ENCODE measurements at regions not wholly inside any gene's neighbourhood (a gene's known extent, or its start where the extent isn't known, plus 50 kb on each side); places are given as distances from the start of the nearest gene placed in this dataset.
"Not testable (repeated sequence)": the region's sequence is repeated elsewhere in the genome, so short reads cannot be mapped to it uniquely, and the experiment has no call there.

DNA sequence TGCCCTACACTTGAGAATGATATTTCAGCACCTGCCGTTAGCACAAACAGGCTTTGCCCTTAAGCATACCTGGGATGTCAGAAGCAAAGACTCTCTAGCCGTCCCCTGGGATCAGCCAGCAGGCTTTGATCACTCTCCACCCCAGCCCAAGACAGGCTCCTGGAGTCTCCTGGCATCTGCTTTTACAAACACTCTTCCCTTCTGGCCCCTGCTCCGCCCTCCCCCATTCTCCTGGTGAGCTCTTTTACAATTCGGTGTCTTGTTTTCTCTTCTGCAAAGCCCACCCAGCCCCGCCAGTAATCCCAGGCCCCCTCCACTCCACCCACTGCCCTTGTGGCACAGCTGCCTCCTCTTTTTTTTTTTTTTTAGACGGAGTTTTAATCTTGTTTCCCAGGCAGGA, 50.4 kb downstream of the KATNIP start:
- H3K9me3 ChIP-seq (ENCODE audit: control insufficient read depth, insufficient read depth, low read length): no peaks in the 10 kb centered on the region
- H3K27me3 ChIP-seq (ENCODE audit: control insufficient read depth, insufficient read depth, low read length): no peaks in the 10 kb centered on the region
- H3K4me3 ChIP-seq (ENCODE audit: low read depth, low read length): no peak overlapping the region
- no peaks in the 10 kb centered on the region for H3K36me3 ChIP-seq (ENCODE audit: control insufficient read depth, insufficient read depth, low read length)
- H3K27ac ChIP-seq (ENCODE audit: low read depth, low read length): peak overlapping the region; percentile 67
- no peak overlapping the region for H3K9ac ChIP-seq (ENCODE audit: low read depth, low read length)
- H3K4me1 ChIP-seq (ENCODE audit: control insufficient read depth, insufficient read depth, low read length): peaks cover 16% of the 10 kb centered on the region

DNA sequence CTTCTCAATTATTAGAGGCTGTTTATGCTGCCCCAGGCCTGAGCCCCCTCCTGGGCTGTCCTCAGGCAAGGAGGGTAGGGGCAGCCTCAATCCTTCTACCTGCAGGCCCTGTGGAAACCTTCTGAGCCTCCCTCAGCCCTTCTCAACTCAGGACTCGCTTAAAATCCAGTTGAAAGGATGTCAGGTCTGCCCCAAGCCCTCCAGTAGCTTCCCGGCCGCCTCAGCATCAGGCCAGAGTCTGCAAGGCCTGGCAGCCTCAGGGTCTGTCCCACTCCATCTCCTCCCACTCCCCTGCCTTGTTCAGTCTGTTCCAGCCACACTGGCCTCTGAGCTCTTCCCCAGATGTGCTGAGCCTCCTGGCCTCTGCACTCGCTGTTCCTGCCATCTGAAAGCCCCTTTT, 52.2 kb downstream of the KATNIP start:
- Histone ChIP-seq H3K9me3 (ENCODE audit: control insufficient read depth, insufficient read depth, low read length) (no peaks in the 10 kb centered on the region), H3K9ac (ENCODE audit: low read depth, low read length) (no peak overlapping the region), H3K4me1 (ENCODE audit: control insufficient read depth, insufficient read depth, low read length) (peaks cover 16% of the 10 kb centered on the region), H3K4me3 (ENCODE audit: low read depth, low read length) (no peak overlapping the region), H3K36me3 (ENCODE audit: control insufficient read depth, insufficient read depth, low read length) (no peaks in the 10 kb centered on the region), H3K27me3 (ENCODE audit: control insufficient read depth, insufficient read depth, low read length) (no peaks in the 10 kb centered on the region), H3K27ac (ENCODE audit: low read depth, low read length) (no peak overlapping the region)

DNA sequence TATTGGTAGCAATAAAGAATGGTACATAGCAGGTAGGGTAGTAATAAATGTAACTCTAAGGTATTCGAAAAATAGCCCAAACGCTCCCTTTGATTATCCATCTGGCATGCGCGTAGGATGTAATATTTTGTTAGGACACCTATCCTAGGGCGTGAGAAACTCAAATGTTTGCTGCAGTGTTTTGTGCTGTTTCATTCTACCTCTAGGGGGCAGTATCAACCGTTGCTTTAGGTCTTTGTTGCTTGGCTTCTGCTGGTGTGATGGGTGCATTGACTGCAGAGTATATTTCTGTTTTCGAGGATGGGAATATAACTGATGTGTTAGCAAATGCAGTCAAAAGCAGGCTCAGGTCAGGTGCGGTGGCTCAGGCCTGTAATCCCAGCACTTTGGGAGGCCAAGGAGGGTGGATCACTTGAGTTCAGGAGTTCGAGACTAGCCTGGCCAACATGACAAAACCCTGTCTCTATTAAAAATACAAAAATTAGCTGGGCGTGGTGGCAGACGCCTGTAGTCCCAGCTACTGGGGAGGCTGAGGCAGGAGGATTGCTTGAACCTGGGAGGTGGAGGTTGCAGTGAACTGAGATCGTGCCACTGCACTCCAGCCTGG, 55.7 kb downstream of the KATNIP start:
- not testable (repeated sequence) for H3K27ac ChIP-seq (ENCODE audit: low read depth, low read length); H3K9ac ChIP-seq (ENCODE audit: low read depth, low read length); H3K9me3 ChIP-seq (ENCODE audit: control insufficient read depth, insufficient read depth, low read length); H3K27me3 ChIP-seq (ENCODE audit: control insufficient read depth, insufficient read depth, low read length); H3K4me1 ChIP-seq (ENCODE audit: control insufficient read depth, insufficient read depth, low read length); H3K36me3 ChIP-seq (ENCODE audit: control insufficient read depth, insufficient read depth, low read length); H3K4me3 ChIP-seq (ENCODE audit: low read depth, low read length)

DNA sequence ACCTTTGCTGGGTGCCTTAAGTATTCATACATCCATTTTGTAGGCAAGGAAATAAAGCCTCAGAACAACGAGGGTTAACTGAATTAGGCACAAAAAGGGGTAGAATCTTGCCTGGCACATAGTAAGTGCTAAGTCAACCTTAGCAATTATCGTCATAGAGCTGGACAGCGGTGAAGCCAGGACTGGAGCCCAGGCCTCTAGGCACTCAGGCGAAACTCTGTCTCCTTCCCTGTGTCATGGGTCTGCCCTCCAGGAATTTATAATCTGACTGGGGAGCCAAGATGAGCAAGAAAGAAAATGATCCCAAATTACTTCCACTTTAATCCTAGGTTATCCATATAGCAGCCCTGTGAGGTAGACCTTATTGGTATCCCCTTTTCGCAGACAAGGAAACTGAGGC, 61.4 kb downstream of the KATNIP start:
- peaks cover 8% of the 10 kb centered on the region; the same call in 1 of the 2 replicates for H3K4me1 ChIP-seq (ENCODE audit: control insufficient read depth, insufficient read depth, low read length)
- H3K4me3 ChIP-seq (ENCODE audit: low read depth, low read length): no peak overlapping the region
- no peak overlapping the region for H3K27ac ChIP-seq (ENCODE audit: low read depth, low read length)
- H3K9ac ChIP-seq (ENCODE audit: low read depth, low read length): no peak overlapping the region
- no peaks in the 10 kb centered on the region for H3K36me3 ChIP-seq (ENCODE audit: control insufficient read depth, insufficient read depth, low read length)
- H3K9me3 ChIP-seq (ENCODE audit: control insufficient read depth, insufficient read depth, low read length): no peaks in the 10 kb centered on the region
- H3K27me3 ChIP-seq (ENCODE audit: control insufficient read depth, insufficient read depth, low read length): no peaks in the 10 kb centered on the region

DNA sequence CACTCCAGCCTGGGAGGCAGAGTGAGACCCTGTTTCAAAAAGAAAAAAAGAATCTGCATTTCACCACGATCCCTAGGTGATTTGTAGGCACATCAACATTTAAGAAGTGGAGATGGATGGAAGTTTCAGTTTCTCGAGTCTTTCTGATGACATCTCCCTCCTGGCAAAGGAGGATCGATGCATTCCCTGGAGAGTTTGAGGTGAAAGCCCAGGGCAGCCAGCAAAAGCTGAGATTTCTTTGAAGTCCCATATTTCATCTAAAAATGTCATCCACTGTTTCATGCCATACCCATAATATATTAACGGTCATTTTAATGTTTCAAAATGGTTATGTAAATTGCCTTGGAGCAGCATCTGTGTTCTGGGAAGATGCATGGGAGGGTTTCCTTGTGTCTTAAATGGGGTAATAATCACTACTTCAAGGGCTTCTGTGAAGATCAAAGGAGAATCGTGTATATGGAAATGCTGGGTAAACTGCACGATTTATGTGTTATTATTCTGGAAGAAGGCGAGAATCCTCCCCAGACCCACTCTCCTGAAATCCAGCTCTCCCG, 63.4 kb downstream of the KATNIP start:
- Histone ChIP-seq H3K27ac (ENCODE audit: low read depth, low read length) (no peak overlapping the region), H3K9ac (ENCODE audit: low read depth, low read length) (no peak overlapping the region), H3K9me3 (ENCODE audit: control insufficient read depth, insufficient read depth, low read length) (no peaks in the 10 kb centered on the region), H3K4me3 (ENCODE audit: low read depth, low read length) (no peak overlapping the region), H3K36me3 (ENCODE audit: control insufficient read depth, insufficient read depth, low read length) (no peaks in the 10 kb centered on the region), H3K4me1 (ENCODE audit: control insufficient read depth, insufficient read depth, low read length) (peaks cover 8% of the 10 kb centered on the region; the same call in 1 of the 2 replicates), H3K27me3 (ENCODE audit: control insufficient read depth, insufficient read depth, low read length) (no peaks in the 10 kb centered on the region)

DNA sequence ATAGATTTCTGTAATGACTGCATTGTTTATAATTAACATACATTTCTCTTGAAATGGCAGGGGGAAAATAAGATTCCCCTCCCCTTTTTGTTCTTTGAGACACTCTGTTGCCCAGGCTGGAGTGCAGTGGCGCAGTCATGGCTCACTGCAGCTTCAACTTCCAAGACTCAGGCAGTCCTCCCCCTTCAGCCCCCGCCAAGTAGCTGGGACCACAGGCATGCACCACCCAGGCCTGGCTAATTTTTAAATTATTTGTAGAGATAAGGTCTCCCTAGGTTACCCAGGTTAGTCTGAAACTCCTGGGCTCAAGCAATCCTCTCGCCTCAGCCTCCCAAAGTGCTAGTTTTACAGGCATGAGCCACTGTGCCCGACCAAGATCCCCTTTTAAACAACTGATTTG, 67.7 kb downstream of the KATNIP start:
- H3K9ac ChIP-seq (ENCODE audit: low read depth, low read length): no peak overlapping the region
- H3K4me1 ChIP-seq (ENCODE audit: control insufficient read depth, insufficient read depth, low read length): no peaks in the 10 kb centered on the region
- H3K36me3 ChIP-seq (ENCODE audit: control insufficient read depth, insufficient read depth, low read length): no peaks in the 10 kb centered on the region
- H3K9me3 ChIP-seq (ENCODE audit: control insufficient read depth, insufficient read depth, low read length): no peaks in the 10 kb centered on the region
- H3K4me3 ChIP-seq (ENCODE audit: low read depth, low read length): no peak overlapping the region
- H3K27ac ChIP-seq (ENCODE audit: low read depth, low read length): no peak overlapping the region
- no peaks in the 10 kb centered on the region for H3K27me3 ChIP-seq (ENCODE audit: control insufficient read depth, insufficient read depth, low read length)

DNA sequence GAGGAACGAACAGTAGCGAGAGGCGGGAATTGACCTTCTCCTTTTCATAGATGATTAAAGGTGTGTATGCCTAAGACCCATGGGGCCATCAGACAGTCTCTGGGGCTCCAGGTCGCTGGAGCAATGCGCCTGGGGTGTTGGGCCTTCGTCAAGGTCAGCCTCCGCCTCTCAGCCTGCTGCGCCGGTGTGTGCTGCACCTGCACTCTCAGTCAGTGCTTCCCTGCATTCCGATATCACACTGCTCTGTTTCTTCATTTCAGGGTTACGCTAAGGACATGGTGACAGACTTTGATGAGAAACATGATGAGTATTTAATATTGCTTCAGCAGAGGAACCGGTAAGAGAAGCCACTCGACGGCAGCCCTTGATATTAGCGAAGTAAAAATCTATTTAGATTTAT, 68.2 kb downstream of the KATNIP start:
- H3K27ac ChIP-seq (ENCODE audit: low read depth, low read length): no peak overlapping the region
- no peaks in the 10 kb centered on the region for H3K36me3 ChIP-seq (ENCODE audit: control insufficient read depth, insufficient read depth, low read length)
- no peaks in the 10 kb centered on the region for H3K9me3 ChIP-seq (ENCODE audit: control insufficient read depth, insufficient read depth, low read length)
- no peaks in the 10 kb centered on the region for H3K4me1 ChIP-seq (ENCODE audit: control insufficient read depth, insufficient read depth, low read length)
- H3K9ac ChIP-seq (ENCODE audit: low read depth, low read length): no peak overlapping the region
- no peaks in the 10 kb centered on the region for H3K27me3 ChIP-seq (ENCODE audit: control insufficient read depth, insufficient read depth, low read length)
- no peak overlapping the region for H3K4me3 ChIP-seq (ENCODE audit: low read depth, low read length)

DNA sequence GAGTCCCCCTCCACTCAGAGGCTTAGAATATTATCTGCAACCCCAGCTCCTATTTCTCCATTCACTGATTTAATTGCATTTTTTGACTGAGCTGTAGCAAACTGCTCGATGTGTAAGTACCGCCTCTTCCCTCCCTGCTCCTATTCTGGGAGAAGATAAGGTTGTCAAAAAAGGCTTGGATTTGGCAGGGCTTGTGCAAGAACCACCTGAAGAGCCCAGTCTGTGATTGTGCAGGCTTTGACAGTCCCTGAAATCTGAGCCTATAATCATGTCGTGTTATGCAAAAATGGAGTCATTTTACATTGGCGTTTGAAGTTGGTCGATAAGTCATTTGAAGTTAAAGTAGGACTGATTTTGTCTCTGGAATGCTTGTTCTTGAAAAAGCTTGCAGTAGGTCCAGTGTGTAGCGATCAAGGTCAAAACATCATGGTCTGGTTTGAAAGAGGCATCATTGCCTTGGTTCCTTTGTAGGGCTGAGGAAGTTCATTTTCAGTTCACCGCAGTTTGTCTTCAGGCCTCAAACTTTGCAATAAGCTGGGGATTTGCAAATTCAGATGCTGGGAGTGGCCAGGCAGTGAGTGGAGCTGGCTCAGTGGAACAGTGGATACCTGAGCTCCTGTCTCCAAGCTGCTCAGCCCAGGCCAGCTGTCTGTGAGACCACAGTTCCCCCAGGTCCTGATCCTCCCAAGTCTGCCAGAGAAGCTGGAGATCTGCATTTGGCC, 68.8 kb downstream of the KATNIP start:
- Histone ChIP-seq H3K36me3 (ENCODE audit: control insufficient read depth, insufficient read depth, low read length) (no peaks in the 10 kb centered on the region), H3K9ac (ENCODE audit: low read depth, low read length) (no peak overlapping the region), H3K4me3 (ENCODE audit: low read depth, low read length) (no peak overlapping the region), H3K27me3 (ENCODE audit: control insufficient read depth, insufficient read depth, low read length) (no peaks in the 10 kb centered on the region), H3K27ac (ENCODE audit: low read depth, low read length) (no peak overlapping the region), H3K4me1 (ENCODE audit: control insufficient read depth, insufficient read depth, low read length) (no peaks in the 10 kb centered on the region), H3K9me3 (ENCODE audit: control insufficient read depth, insufficient read depth, low read length) (no peaks in the 10 kb centered on the region)

DNA sequence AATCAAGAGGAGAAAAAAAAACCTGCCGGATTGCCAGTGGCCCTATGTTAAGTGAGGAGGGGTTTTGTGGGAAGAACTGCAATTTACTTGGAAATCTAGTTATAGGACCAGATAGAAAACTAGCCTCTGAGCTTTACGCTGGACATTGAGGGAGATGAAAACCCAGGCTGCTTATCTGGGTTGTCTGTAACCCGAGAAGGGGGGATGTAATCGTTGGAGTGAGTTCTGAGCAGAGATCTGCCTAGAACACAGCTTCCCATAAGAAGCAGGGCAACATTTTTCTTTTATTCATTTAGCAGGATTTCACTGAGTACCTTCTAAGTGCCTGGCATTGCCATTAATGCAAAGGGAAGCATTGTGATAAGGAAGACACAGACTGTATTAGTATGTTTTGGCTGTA, 70.6 kb downstream of the KATNIP start:
- no peak overlapping the region for H3K4me3 ChIP-seq (ENCODE audit: low read depth, low read length)
- H3K9ac ChIP-seq (ENCODE audit: low read depth, low read length): no peak overlapping the region
- no peaks in the 10 kb centered on the region for H3K36me3 ChIP-seq (ENCODE audit: control insufficient read depth, insufficient read depth, low read length)
- H3K9me3 ChIP-seq (ENCODE audit: control insufficient read depth, insufficient read depth, low read length): no peaks in the 10 kb centered on the region
- no peak overlapping the region for H3K27ac ChIP-seq (ENCODE audit: low read depth, low read length)
- no peaks in the 10 kb centered on the region for H3K27me3 ChIP-seq (ENCODE audit: control insufficient read depth, insufficient read depth, low read length)
- no peaks in the 10 kb centered on the region for H3K4me1 ChIP-seq (ENCODE audit: control insufficient read depth, insufficient read depth, low read length)

DNA sequence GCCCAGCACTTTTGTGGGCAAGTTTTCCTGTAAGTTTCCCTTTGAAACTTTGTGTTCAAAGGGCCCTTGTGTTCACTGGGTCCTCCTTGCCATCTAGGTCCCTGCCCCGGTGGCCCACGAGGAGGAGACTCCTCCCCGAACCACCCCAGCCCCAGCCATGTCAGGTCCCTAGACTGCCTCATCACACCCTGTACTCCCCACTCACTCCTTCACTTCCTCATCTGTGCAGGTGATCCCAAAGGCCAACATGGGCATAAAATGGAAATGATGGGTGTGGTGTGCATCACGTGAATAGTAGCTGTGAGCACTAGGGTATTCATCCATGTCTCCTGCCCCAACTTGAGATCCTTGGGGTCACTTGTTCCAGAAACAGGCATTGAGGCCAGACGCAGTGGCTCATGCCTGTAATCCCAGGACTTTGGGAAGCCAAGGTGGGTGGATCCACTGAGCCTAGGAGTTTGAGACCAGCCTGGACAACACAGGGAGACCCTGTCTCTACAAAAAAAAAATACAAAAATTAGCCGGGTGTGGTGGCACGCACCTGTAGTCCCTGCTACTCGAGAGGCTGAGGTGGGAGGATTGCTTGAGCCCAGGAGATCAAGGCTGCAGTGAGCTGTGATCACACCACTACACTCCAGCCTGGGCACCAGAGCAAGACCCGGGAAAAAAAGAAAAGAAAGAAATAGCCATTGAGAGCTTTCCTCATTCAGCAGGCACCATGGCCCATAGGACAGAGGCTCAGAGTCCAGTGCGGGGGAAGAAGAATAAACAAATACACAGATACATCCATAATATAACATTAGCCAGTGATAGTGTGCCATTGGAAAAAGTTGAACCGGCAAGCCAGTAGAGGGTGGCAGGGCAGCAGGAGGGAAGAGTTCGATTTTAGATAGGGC, 74.5 kb downstream of the KATNIP start:
- no peak overlapping the region for H3K9ac ChIP-seq (ENCODE audit: low read depth, low read length)
- no peak overlapping the region for H3K27ac ChIP-seq (ENCODE audit: low read depth, low read length)

More for the DNA sequence above, 74.5 kb downstream of the KATNIP start:
- Histone ChIP-seq H3K9me3 (ENCODE audit: control insufficient read depth, insufficient read depth, low read length) (no peaks in the 10 kb centered on the region), H3K27me3 (ENCODE audit: control insufficient read depth, insufficient read depth, low read length) (no peaks in the 10 kb centered on the region), H3K4me3 (ENCODE audit: low read depth, low read length) (no peak overlapping the region), H3K36me3 (ENCODE audit: control insufficient read depth, insufficient read depth, low read length) (no peaks in the 10 kb centered on the region), H3K4me1 (ENCODE audit: control insufficient read depth, insufficient read depth, low read length) (no peaks in the 10 kb centered on the region)
